Renal cortical epithelial cell (primary cell): ENCODE measurements at regions not wholly inside any gene's neighbourhood (a gene's known extent, or its start where the extent isn't known, plus 50 kb on each side); places are given as distances from the start of the nearest gene placed in this dataset.

ENCODE experiments used
- DNase-seq: peaks from one replicate; pipeline ENCODE4 v3.0.0-alpha.2; 2011; ENCODE audit warnings: low read depth

DNA sequence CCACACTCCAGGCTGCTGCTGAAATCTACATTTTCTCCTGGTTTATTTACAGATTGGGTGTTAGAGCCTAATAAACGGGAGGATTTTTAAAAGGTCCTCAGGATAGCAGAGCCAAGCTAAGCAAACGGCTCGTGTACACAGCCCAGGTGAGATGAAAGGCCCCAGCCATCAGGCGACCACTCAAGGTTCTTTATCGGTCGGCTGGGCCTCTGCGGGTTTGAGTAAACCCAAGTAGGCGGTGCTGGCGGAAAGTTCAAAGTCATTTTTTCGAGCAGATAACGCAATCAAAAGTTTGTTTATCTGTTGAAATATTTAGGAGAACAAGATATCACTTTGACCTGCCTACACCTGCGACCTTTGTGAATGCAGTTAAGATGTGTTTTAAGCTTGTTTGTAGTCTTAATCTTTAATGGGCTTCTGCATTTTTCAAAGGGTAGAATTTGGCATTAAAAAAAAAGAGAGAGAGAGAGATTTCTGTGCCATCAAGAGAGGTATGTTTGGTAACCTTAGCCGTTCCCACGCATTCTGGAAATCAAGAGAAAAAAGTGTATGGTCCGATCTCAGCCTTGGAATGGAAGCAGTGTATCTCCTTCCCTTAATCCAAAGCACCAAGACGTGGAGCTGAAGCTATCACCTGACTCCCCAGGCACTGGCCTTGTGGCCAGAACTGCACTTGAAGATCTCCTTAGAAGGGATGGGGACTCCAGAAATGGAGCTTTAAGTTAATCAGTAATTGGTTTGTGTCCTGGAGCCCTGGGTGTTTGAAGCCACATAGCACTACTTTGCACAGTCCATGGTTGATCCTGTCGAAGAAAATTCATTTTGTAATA lies 301.7 kb upstream of the IRX5 start:
- DNase-seq, result no peak

DNA sequence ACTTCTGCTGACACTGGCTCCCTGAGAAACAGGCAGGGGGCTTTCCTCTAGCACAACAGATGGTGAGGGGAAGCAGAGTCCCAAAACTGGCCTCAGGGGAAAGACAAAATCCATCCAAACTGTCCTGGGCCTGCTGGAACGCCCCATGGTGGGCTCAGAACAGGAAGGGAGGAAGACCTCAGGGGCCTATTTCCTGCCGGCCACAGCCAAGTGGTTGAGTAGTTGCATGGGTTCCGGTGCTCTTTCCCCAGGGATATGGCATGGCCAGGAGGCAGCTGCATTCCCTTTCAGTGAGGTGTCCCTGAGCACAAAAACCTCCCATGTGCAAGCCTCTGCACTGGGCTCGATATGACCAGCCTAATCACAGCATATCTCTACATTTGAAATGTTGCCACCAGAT lies 303.0 kb upstream of the IRX5 start:
- DNase-seq, result no peak

DNA sequence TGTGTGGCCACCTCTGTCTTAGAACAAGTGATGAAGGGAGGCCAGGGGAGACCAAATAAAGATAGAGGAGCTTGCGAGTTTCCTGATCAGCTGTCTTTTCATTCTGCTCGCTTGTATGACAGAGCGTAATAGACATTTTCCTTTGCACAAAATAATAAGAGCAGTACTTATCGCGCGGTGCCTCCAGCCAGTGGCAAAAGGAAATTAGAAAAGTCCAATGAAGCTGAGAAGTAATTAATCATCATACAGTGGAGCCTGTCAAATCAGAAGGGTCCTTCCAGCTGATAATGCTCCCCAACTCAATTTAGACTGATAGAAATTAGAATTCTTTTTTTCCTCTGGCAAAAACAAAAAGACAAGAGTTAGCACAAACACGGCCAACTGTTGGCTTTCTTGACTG lies 307.0 kb upstream of the IRX5 start:
- no peak for DNase-seq

DNA sequence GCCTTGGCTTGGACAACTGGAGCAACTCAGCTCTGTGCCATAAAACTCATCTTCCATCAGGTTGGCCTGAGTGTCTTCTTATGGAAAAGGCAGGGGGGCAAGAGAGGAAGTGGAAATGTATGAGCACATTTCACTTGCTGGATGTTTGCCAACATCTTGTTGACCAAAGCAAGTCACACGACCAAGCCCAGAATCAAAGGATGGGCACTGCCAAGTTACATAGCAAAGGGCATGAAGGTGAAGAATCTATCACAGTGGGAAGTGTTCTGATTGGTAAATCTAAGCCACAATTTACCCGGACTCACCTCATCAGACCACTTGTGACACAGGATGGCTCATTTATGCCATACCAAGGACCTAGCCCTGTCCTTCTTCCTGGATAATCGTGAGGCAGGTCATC lies 310.5 kb upstream of the IRX5 start:
- no peak for DNase-seq

DNA sequence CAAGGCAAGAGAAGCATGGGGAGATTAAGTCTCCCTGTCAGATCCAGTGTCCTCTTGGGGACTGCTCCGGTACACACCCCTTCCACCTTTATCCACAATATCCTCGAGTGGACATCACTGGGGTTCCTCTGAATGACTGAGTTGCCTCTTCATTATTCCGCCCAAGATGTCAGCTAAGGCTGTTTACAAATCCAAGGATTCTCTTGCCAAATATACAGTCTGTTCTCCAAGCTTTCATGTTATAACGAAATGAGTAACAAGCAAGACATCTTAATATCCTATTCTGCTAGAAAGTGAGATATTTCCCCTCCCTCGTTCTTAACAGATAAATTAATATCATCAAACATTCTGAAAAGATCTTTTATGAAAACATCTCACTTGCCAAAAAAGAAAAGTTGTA lies 314.1 kb upstream of the IRX5 start:
- no peak for DNase-seq

DNA sequence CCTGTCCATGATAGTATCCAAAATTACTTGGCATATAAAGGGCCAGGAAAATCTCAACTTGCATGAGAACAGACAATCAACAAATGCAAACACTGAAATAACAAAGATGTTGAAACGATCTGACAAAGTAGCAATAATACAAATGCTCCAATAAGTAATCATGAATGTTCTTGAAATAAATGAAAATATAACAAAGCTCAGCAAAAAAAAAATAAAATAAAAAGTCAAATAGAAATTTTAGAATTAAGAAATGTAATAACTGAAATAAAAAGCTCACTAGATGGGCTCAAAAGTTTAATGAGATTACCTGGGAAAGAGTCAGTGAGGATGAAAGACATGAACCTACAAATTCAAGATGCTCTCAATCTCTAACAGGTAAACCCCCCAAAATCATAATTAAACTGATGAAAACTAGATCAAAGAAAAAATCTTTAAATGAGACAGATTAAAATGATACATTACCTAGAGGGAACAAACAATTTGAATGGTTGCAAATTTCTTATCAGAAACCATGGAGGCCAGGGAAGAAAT lies 319.0 kb upstream of the IRX3 start:
- DNase-seq, result no peak

DNA sequence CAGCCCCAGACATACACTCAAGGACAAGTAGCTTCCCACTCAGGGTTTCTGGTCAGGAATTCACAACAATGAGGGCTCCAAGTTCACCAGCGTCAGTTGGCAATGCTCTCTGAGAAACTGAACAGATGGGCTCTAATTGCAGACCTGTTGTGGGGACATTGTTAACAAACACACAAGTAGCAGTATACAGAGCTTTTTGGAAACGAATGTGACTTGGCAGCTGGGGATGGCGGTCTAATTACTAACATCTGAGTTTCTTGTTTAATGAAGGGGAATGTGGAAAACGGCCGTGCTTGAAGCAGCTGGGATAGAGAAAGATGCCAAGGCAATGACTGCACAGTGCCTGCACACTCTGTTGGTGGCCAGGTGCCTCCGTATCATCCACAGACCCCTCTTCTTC lies 316.1 kb upstream of the IRX3 start:
- no peak for DNase-seq

DNA sequence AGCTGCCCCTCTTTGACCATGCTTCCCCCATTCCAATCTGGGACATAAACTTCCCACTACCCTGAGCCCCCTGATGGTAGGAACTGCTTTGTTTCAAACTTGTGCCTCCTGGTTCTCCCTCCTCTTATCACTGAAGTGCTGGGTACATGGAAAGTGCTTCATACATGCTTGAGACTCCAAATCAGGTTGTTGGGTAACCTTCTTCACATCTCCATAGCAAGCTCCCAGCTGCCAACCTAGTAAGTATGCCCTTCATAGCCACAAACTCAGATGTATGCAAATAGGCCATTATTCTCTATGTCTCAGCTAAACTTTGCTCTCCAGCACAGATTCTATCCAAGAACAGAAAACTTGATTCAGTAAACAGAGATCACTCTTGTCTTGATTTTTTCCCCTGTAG lies 310.6 kb upstream of the IRX3 start:
- DNase-seq, result no peak

DNA sequence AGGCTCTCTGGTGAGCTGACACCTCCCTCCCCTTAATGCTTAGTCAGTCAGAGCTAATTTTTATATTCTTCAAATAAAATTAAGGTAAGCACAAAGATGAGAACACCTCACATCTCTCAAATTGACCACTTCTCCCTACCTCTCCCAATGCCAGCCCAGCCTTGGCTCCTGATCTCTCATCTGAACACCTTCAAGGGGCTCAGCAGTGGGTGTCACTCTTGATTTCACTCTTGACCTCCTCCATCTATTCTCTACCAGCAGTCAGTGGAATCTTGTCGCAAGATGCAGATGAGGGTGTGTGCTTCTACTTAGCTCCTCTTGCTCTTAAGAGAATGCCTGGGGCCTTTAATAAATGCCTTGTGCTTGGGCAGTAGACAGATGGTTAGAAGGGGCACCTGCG lies 309.0 kb upstream of the IRX3 start:
- DNase-seq, result no peak

DNA sequence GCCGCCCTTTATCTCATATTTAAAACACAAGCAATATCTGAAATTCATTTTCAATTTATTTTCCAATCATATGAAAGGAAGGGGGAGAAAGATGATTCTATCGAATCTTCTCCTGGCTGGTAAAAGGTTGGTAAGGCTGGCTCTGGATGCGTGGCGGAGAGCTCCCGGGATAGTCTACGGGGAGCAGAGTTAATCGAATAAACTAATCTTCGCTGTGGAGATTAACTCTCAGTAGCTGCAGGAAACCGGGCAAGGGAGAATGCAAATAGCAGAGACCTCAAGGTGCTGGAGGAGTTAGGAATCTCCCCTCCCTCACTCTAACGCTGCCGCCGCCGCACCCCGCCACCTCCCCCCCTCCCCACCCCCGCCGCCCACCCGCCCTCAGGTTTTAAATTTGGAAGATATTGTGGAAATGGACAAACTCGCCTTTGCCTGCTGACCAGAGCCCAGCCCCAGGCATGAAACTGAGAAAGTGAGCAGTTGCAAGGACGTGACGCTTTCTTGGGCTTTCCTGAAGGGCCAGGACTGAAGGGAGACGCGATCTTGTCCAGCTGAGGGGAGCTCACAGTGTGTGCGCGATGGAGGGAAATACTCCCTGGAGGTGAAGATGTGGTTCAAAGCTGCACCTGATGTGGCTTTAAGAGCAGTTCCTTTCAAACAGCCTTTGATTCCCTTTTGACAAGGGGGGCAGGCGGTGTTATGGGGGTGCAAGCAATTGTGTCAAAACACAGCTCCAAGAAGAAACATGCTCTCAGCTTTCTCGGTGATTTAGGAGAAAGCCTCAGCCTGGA lies 308.2 kb upstream of the IRX3 start:
- DNase-seq, result no peak

DNA sequence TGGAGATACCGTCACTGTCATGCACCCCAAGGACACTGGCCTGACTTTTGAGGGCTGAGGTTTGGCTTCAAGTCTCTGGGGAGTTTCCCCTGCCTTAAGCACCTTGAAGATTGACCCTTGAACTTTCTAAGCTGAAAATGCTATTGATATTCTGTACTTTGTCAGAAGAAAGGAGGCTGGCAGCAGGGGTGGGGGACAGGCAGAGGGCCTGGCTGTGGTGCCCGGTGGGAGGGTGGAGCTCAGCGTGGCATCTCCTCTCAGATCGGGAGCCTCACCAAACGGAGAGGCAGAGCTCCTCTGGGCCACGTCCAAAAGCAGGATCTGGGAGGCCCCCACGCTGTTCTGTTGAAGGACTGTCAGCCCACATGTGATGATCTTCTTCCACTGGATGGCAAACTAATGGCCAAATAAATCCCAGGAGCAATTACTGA lies 305.2 kb upstream of the IRX3 start:
- no peak for DNase-seq

DNA sequence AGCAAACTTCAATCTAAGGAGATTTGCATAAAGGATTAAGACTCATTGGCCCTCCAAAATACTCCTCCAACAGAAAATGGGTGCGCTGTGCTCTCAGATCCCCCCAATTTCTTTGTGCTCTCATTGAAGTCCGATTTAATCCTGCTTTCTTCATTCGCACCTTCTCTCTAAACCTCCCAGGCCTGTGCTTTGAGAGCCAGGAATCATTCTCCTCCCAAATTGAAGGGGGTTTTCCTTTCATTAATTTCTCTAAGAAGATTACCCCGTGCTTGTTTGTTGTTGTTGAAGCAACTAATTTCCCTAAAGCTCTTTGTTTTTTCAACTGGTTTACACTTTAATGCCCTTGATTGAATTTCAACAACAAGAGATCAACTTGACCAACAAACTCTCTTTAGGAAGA lies 304.2 kb upstream of the IRX3 start:
- no peak for DNase-seq

DNA sequence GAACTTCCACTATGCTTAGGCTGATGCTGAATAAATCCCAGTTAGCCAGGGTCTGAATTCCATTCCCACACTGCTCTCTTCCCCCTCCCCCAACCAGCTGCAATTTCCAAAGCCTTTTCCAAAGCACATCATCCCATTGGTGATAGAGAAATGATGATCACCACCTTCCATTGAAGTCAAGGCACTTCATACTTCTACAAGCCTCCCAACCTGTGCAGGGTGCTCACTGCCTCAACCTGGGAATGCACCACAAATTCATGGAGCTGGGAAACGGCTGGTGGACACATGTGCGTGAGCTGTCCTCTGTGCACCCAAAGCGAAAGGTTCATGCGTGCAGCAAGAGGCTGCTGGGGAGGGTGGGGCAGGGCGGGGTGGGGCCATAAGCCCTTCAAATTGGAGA lies 302.7 kb upstream of the IRX3 start:
- no peak for DNase-seq

DNA sequence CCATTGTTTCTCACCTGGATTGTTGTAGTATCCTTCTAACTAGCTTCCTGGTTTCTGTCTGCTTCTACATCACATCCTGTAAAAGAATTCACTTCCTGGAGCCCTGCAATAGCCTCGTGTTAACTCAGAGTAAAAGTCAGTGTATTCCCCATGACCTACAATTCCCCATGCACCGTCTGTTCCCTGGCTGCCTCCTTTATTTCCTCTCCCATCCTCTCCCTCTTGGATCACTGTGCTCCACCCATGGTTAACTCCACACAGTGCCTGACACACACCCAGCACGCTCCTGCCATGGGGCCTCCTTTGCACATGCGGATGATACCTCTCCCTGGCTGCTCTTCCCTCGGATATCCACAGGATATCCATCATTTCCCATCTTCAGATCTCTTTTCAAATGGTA lies 301.4 kb upstream of the IRX3 start:
- DNase-seq, result no peak

DNA sequence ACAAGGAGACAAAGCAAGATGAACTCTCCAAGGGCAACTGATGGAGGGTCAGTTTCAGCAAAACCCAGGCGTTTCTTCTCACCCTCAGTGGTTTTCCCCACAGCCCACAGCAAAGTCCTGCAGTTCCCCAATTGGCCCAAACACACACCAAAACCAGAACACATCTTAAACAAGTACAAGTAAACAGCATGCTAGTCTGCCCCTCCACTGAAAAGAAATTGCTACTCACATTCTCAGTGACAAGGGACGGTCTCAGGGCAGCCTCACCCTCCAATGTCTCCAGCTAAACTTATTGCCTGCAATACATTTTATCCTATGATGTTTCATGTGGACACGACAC lies 300.6 kb upstream of the IRX3 start:
- DNase-seq, result no peak

DNA sequence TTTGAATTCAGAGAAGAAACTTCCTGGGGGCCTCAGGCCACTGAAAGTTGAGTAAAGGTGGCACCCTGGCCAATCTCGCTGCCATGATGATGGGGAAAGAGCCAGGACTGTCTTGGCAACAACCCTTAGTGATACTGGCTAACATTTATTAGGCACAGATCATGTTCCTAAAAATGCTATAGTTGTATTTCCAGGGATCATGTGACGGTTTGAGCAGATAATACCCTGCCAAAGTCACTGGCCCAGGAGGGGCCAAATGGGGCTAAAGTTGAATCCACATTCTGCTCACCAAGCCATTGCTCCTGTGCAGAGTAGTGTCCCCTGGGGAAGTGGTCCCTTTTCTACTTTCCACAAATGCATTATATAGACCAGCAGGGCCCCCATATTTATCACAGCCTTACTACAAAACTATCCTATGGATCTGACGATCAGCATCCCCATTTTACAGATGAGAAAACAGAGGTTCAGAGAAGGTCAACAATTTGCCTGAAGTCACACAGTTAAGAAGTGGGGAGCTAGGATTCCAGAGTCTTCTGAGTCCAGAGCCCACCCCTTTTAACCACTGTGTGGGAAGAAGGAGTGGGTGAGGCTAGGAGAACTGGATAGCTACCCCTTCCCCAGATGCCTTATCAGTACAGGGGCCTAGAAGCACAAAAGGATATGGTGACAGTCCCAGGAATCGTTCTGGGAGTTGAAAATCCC lies 300.0 kb upstream of the IRX3 start:
- DNase-seq, result no peak

DNA sequence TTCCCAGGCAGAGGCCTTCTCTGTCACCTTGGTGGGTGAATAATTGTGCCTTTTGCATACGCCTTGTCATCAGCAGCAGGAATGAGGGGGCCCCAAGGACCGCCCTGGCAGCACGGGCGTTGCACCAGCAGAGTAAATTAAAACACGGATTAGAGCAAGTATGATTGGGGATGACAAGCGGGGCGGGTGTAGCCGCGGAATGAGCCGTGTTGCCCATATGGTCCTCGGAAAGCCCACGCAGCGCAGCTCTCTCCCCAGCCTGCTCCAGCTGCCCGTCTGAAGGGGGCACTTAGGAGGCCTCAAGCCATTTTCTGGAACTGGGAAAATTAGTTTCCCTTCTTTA lies 299.4 kb upstream of the IRX3 start:
- DNase-seq, result no peak

DNA sequence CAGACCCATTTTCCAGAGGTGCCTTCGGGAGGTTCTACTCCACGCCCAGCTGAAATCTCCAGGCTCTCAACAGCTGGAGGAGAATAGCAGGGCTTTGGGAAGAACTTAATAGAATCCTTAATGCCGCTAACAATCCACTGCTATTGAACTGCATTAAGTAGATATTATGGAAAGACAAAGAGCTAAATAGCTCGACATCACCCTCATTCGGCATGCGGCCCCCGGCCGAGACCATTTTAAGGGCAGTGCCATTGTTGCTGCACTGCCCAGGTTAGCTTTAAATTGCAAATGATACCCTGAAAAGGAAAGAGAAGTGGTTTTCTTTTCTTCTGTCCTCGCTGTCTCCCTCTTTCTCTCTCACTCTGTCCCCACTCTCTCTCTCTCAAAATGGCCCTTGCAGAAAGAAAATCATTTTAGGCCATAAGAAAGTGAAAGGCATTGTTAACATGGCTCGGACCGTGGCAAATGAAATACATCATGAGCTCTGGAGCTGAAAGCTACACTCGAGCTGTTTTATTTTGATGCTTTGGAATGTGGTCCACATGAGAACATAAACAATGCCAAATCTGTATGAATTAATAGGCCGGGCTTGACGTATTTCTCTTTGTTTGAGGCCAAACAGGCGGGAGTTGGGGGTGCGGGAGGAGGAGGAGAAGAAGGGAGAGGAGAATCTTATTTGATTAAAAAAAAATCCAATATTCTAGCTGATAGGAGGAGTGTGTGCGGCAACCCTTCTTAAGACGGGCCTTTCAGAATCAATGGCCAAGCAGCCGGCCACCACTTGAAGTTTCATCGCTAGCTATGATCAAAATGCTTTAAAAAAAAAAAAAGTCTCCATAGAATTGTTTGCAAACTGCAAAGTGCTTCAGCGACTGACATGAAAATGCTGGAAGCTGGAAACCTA lies 298.8 kb upstream of the IRX3 start:
- no peak for DNase-seq

DNA sequence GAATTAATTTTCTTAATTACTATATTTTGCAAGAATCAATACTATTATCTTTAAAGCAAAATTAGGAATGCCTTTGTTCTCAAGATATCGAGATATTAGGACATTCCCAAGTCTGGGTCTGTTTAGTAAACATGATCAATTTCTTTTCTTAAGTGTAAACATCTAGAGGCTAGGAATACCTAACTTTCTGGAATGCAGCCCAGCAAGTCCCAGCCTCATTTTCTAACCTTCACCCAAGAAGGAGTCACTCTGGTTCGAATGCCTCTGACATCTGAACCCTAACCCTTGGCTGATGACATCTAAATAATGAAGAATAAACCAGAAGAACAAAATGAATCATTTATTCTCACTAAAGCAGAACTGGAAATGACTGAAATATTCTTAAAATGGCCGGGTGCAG lies 297.5 kb upstream of the IRX3 start:
- DNase-seq, result no peak

DNA sequence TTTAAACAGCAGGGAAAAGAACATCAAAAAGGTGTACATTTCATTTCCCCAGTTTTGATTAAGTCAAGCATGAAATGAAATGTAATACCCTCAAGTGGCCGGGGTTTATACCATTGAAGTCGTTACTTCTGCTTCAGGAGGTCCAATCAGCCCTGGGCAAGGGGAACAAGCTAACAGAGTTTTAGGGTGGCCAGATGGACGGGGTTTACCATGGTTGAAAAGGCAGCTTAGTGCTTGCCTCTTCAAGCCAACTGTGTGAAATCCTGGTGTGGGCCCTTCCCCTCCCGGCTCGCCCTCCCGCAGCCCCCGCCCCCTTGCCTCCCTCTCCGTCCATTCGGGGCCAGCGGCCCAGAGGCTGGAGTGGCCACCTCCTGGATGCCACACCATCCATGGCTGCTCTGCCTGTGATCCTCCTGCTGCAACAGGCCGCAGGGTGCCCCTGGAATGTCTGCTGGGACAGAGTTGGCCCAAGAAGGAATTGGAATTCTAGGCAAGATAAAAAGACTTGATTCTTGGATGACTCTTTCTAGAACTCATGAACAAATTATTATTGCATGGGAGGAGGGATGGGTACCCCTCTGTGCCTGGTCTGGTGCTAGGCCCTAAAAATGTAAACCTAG lies 296.2 kb upstream of the IRX3 start:
- no peak for DNase-seq

DNA sequence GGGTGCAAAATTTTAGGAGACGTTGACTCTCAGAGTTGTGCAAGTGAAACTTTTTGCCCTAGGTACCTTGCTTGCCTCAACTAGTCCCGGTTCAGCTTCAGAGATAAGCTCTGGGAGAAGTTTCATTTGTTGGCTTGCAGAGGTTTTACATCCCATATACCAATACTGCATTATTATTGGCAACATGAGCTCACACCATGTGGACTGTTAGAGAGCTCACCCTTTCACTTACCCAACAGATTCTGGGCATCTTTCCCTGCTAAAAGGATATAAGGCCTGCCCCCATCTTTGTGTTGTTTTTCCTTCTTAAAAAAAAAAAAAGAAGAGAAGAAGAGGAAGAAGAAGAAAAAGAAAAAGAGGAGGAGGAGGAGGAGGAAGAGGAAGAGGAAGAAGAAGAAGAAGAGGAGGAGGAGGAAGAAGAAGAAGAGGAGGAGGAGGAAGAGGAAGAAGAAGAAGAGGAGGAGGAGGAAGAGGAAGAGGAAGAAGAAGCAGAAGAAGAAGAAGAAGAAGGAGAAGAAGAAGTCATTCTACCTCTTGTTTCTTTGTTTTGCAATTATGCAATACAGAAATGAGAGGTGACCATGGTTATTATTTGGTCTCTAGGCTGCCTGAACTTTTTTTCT lies 292.6 kb upstream of the IRX3 start:
- DNase-seq, result no peak
